Large intestine (tissue), 3 donors: ENCODE measurements at regions not wholly inside any gene's neighbourhood (a gene's known extent, or its start where the extent isn't known, plus 50 kb on each side); places are given as distances from the start of the nearest gene placed in this dataset.
"Not testable (repeated sequence)": the region's sequence is repeated elsewhere in the genome, so short reads cannot be mapped to it uniquely, and the experiment has no call there.

Source experiments
- DNase-seq, 2 donors: peaks; one replicate each; pipeline versions ENCODE4 v3.0.0 to v3.0.0-alpha.2; 2013
- H3K27ac ChIP-seq: one replicate; pipeline ENCODE4 v1.5.1; 2013; ENCODE audit warnings: low read length
- H3K27me3 ChIP-seq: 2 replicates; pipeline ENCODE4 v1.6.1; 2013; ENCODE audit warnings: low read length; ENCODE audit not compliant: control insufficient read depth, insufficient read depth
- H3K36me3 ChIP-seq: 2 replicates; pipeline ENCODE4 v1.6.1; 2013; ENCODE audit warnings: low read length; ENCODE audit not compliant: control insufficient read depth, insufficient read depth
- H3K4me1 ChIP-seq: one replicate; pipeline ENCODE4 v1.6.1; 2013; ENCODE audit warnings: low read length; ENCODE audit not compliant: control insufficient read depth, insufficient read depth
- H3K4me3 ChIP-seq: one replicate; pipeline ENCODE4 v1.5.1; 2013; ENCODE audit warnings: low read length
- H3K9me3 ChIP-seq: one replicate; pipeline ENCODE4 v1.6.1; 2013; ENCODE audit warnings: mild to moderate bottlenecking, low read depth, low read length, moderate library complexity; ENCODE audit not compliant: control insufficient read depth
- WGBS: methylation state at CpG from one replicate; pipeline ENCODE4 v1.1.5; 2013; ENCODE audit warnings: low lambda C conversion rate; ENCODE audit not compliant: insufficient coverage; 5-methylcytosine and 5-hydroxymethylcytosine counted together

- DNase-seq = no peak
- Histone ChIP-seq H3K4me1 (no peaks in the 10 kb centered on the region), H3K27ac (no peak overlapping the region), H3K9me3 (no peaks in the 10 kb centered on the region), H3K36me3 (no peaks in the 10 kb centered on the region), H3K4me3 (no peak overlapping the region), H3K27me3 (peaks cover 4% of the 10 kb centered on the region)
- WGBS = 100% methylated on average over 1 of the region's 9 CpGs
These were observed 186.7 kb downstream of the MSX2 start for GRCh38 chr5:174911118-174911517.

GRCh38 chr5:174910245-174910737 lies 185.9 kb downstream of the MSX2 start:
- no peaks in the 10 kb centered on the region for H3K36me3 ChIP-seq
- peaks cover 4% of the 10 kb centered on the region for H3K27me3 ChIP-seq
- WGBS = no CpG with 5 or more reads among the region's 17 CpGs
- peak; percentile 13 to 28 for DNase-seq
- no peaks in the 10 kb centered on the region for H3K4me1 ChIP-seq
- H3K4me3 ChIP-seq = no peak overlapping the region
- no peaks in the 10 kb centered on the region for H3K9me3 ChIP-seq
- no peak overlapping the region for H3K27ac ChIP-seq

DNA sequence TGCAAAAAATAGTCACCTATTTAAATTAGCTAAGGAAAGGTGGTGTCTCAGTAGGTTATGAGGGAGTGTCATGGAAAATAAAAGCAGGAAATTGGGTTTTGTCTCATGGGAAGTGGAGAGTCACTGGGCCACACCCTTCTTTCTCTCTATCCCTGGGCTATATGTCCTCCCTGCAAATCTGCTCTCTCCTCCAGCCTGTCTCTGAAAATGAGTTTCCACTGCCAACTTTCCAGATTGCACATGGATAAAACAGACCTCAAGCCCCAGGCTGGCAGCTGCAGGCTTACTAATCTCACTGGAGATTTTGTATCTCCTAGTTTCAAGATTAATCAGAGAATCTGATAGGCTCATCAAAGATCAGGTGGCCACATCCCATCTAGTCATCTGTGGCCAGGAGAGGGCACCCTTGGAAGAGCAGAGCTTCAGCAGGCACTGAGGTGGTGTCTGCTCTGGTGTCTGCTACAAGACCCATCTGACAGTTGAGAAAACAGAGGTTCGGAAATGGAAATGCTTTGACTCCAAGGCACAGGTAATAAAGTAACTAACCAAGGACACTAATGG lies 178.9 kb downstream of the MSX2 start:
- no peaks in the 10 kb centered on the region for H3K27me3 ChIP-seq
- no peak overlapping the region for H3K27ac ChIP-seq
- WGBS = no CpG with 5 or more reads among the region's 1 CpG

DNA sequence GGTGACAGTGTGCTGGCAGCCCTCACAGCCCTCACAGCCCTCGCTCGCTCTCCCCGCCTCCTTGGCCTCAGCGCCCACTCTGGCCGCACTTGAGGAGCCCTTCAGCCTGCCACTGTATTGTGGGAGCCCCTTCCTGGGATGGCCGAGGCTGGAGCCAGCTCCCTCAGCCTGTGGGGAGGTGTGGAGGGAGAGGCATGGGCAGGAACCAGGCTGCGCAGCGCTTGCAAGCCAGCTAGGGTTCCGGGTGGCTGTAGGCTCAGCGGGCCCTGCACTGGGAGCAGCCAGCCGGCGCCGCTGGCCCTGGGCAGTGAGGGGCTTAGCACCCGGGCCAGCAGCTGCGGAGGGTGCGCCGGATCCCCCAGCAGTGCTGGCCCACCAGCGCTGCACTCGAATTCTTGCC lies 177.0 kb downstream of the MSX2 start:
- no CpG with 5 or more reads among the region's 19 CpGs for WGBS
- no peaks in the 10 kb centered on the region for H3K9me3 ChIP-seq
- no peaks in the 10 kb centered on the region for H3K27me3 ChIP-seq

More for the DNA sequence above, 178.9 kb downstream of the MSX2 start:
- DNase-seq = no peak
- no peak overlapping the region for H3K4me3 ChIP-seq
- H3K36me3 ChIP-seq = no peaks in the 10 kb centered on the region
- no peaks in the 10 kb centered on the region for H3K9me3 ChIP-seq
- H3K4me1 ChIP-seq = no peaks in the 10 kb centered on the region

GRCh38 chr5:174900240-174900865 lies 176.0 kb downstream of the MSX2 start:
- Histone ChIP-seq H3K27me3 (no peaks in the 10 kb centered on the region), H3K4me3 (no peak overlapping the region), H3K27ac (no peak overlapping the region), H3K36me3 (no peaks in the 10 kb centered on the region), H3K9me3 (no peaks in the 10 kb centered on the region), H3K4me1 (no peaks in the 10 kb centered on the region)
- 84% methylated on average over 2 of the region's 7 CpGs for WGBS
- DNase-seq = no peak

More for the DNA sequence above, 177.0 kb downstream of the MSX2 start:
- no peaks in the 10 kb centered on the region for H3K4me1 ChIP-seq
- H3K27ac ChIP-seq = no peak overlapping the region
- H3K4me3 ChIP-seq = no peak overlapping the region
- no peak for DNase-seq
- no peaks in the 10 kb centered on the region for H3K36me3 ChIP-seq

DNA sequence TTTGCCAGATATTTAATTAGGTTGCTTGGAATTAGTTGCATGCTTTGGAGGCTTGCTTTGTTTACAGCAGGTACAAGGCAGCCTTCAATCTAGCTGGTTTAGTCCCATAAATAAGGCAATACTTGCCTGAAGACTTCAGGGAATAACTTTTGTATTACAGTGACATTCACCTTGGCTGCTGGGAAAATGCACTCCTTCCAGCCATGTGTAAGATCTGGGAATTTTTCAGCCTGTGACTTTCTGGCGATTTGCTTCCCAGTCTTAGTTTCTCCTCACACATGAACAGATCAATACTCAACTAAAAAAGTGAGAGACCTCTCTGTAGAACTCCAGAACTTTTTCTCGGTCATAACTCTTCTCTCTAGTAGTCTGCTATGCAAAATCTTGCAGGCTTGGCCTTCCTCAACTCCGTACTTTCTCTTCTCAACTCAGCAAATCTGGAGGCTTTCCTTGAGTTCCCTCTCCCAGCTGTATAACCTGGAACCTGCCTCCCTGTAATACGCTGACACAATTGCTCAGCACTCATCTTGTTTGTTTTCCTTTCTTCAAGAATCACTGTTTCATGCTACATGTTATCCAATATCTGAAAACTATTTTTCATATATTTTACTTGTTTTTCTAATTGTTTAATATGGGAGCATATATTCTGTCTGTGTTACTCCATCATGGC lies 173.0 kb downstream of the MSX2 start:
- no peak overlapping the region for H3K4me3 ChIP-seq
- DNase-seq = no peak
- H3K27me3 ChIP-seq = no peaks in the 10 kb centered on the region
- no peak overlapping the region for H3K27ac ChIP-seq
- H3K4me1 ChIP-seq = no peaks in the 10 kb centered on the region
- no peaks in the 10 kb centered on the region for H3K9me3 ChIP-seq
- no peaks in the 10 kb centered on the region for H3K36me3 ChIP-seq
- WGBS = 82% methylated on average over 3 of the region's 4 CpGs

GRCh38 chr5:174895360-174895759 lies 171.0 kb downstream of the MSX2 start:
- Histone ChIP-seq H3K4me3 (no peak overlapping the region), H3K4me1 (no peaks in the 10 kb centered on the region), H3K9me3 (no peaks in the 10 kb centered on the region), H3K27me3 (no peaks in the 10 kb centered on the region), H3K36me3 (no peaks in the 10 kb centered on the region), H3K27ac (no peak overlapping the region)
- DNase-seq = no peak
- no CpG with 5 or more reads among the region's 4 CpGs for WGBS

DNA sequence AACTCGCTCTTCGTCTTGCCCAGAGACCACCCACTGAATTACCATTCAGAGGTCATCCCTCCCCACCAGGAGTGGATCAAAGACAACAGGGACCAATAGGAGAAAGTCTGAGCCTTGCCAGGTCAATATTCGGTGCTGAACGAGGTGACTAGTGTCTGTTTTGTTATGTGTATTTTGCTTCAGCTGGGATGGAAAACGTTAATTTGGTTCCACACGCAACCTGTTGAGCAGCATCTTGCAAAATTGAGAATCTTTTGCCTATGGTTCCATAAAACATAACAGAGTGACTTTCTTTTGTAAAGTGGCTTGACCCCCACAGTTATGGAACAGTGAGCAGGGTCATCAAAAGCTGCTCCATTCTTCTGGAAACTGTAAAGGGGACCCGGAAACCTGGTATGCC lies 168.4 kb downstream of the MSX2 start:
- Histone ChIP-seq H3K36me3 (no peaks in the 10 kb centered on the region), H3K9me3 (no peaks in the 10 kb centered on the region), H3K4me3 (no peak overlapping the region), H3K4me1 (no peaks in the 10 kb centered on the region), H3K27ac (no peak overlapping the region), H3K27me3 (no peaks in the 10 kb centered on the region)
- no CpG with 5 or more reads among the region's 7 CpGs for WGBS
- DNase-seq = no peak

DNA sequence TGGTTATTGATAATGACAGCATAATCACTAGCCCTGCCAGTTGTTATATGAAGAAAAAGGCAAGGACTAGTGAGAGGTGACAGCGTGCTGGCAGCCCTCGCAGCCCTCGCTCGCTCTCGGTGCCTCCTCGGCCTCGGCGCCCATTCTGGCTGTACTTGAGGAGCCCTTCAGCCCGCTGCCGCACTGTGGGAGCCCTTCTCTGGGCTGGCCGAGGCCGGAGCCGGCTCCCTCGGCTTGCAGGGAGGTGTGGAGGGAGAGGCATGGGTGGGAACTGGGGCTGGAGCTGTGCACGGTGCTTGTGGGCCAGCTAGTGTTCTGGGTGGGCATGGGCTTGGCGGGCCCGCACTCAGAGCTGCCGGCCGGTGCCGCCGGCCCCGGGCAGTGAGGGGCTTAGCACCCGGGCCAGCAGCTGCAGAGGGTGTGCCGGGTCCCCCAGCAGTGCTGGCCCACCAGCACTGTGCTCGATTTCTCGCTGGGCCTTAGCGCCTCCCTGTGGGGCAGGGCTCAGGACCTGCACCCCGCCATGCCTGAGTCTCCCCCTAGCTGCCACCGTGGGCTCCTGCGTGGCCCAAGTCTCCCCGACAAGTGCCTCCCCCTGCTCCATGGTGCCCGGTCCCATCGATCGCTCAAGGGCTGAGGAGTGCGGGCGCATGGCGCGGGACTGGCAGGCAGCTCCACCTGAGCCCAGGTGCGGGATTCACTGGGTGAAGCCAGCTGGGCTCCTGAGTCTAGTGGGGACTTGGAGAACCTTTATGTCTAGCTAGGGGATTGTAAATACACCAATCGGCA lies 156.2 kb downstream of the MSX2 start:
- H3K27me3 ChIP-seq, H3K4me3 ChIP-seq, DNase-seq, H3K4me1 ChIP-seq, H3K9me3 ChIP-seq, H3K36me3 ChIP-seq, H3K27ac ChIP-seq: not testable (repeated sequence)
- no CpG with 5 or more reads among the region's 40 CpGs for WGBS

DNA sequence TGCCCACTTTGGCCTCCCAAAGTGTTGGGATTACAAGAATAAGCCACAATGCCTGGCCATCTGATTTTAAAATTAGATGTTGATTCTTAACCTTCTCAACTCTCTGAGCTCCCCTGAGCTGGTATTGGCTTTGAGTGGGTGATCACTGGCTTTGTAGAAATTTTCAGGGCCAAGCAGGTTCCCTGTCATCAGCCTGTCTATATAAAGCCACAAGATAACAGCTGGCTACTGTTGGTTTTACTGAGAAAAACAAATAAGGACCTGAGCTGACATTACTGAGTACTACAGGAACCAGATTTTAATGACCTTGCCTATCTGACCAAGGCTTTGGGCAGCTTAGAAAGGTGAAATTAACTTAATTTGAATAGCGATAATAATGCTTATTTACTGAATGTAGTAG lies 153.6 kb downstream of the MSX2 start:
- DNase-seq = no peak
- peaks cover 7% of the 10 kb centered on the region for H3K9me3 ChIP-seq
- H3K27me3 ChIP-seq = no peaks in the 10 kb centered on the region
- no CpG with 5 or more reads among the region's 1 CpG for WGBS
- H3K4me3 ChIP-seq = no peak overlapping the region
- no peaks in the 10 kb centered on the region for H3K4me1 ChIP-seq
- H3K27ac ChIP-seq = no peak overlapping the region
- no peaks in the 10 kb centered on the region for H3K36me3 ChIP-seq
